Panc1 (cell line): ENCODE measurements at regions not wholly inside any gene's neighbourhood (a gene's known extent, or its start where the extent isn't known, plus 50 kb on each side); places are given as distances from the start of the nearest gene placed in this dataset.
"Not testable (repeated sequence)": the region's sequence is repeated elsewhere in the genome, so short reads cannot be mapped to it uniquely, and the experiment has no call there.

Experiments
- ATAC-seq: fragments of 200-7000 bp; cut with Tn5 transposase; 2 replicates; pipeline ENCODE4 v1.9.1; 2020; ENCODE audit warnings: mild to moderate bottlenecking, moderate library complexity
- BruUV-seq: library from RNA; stranded (reverse); fragments of 400-500 nt; replicated peaks from 2 replicates; lab custom pipeline; 2021; lab: Mats Ljungman, UMichigan
- CTCF ChIA-PET: fragments of 300-600 bp; sonication (Branson Sonifier 250); formaldehyde crosslinking; loops from one replicate; lab custom pipeline; 2022; ENCODE audit warnings: antibody characterized with exemption; lab: Charles Lee
- POLR2A ChIA-PET: fragments of 300-600 bp; sonication (Branson Sonifier 250); formaldehyde crosslinking; loops from one replicate; lab custom pipeline; 2022; ENCODE audit warnings: antibody characterized with exemption; lab: Charles Lee
- DNase-seq: peaks from one replicate; pipeline ENCODE4 v3.0.0-alpha.2; 2010; ENCODE audit warnings: low read depth, low spot score
- H3K27ac ChIP-seq: 2 replicates; pipeline ENCODE4 v1.5.1; 2011; ENCODE audit warnings: mild to moderate bottlenecking, low read length, inconsistent platforms
- H3K27me3 ChIP-seq: fragments of 200-500 bp; sonication (Bioruptor generic); 2 replicates; pipeline ENCODE4 v1.6.0; 2014; ENCODE audit warnings: low read length, inconsistent platforms; ENCODE audit not compliant: control insufficient read depth, insufficient read depth
- H3K36me3 ChIP-seq: fragments of 200-500 bp; sonication (Bioruptor generic); 2 replicates; pipeline ENCODE4 v1.5.1; 2014; ENCODE audit warnings: inconsistent platforms, mild to moderate bottlenecking, low read length, moderate library complexity; ENCODE audit not compliant: control insufficient read depth, insufficient read depth
- H3K4me1 ChIP-seq: 2 replicates; pipeline ENCODE4 v1.5.1; 2011; ENCODE audit warnings: inconsistent platforms, mild to moderate bottlenecking, low read length, moderate library complexity; ENCODE audit not compliant: control insufficient read depth, insufficient read depth
- H3K4me3 ChIP-seq, 2 experiments: 2 replicates each; pipeline ENCODE4 v1.5.1; 2011 to 2012; ENCODE audit warnings: low read depth in 2 of 2, low read length in 2 of 2, mild to moderate bottlenecking in 2 of 2, inconsistent platforms in 1 of 2, moderate library complexity in 1 of 2
- H3K9me3 ChIP-seq: fragments of 200-500 bp; sonication (Bioruptor generic); 2 replicates; pipeline ENCODE4 v1.5.1; 2014; ENCODE audit warnings: low read depth, mild to moderate bottlenecking, inconsistent platforms, low read length, moderate library complexity; ENCODE audit not compliant: control insufficient read depth, insufficient read depth
- POLR2AphosphoS5 ChIP-seq: IDR thresholded peaks from 2 replicates; pipeline ENCODE4 v1.6.1; 2012; ENCODE audit warnings: mild to moderate bottlenecking, low read depth, low read length, moderate library complexity
- SIN3A ChIP-seq: IDR thresholded peaks from 2 replicates; pipeline ENCODE4 v1.6.1; 2012; ENCODE audit warnings: low read depth, mild to moderate bottlenecking, low read length, moderate library complexity, borderline replicate concordance; ENCODE audit not compliant: insufficient read depth
- TCF7L2 ChIP-seq: IDR thresholded peaks from 2 replicates; pipeline ENCODE4 v1.6.1; 2011; ENCODE audit warnings: mild to moderate bottlenecking, low read depth, low read length, inconsistent platforms
- in situ Hi-C: cut with HindIII; loops from 2 replicates; pipeline ENCODE4 v1.10.0; 2016; ENCODE audit warnings: low sequenced_read_pairs, low pct_unique_long_range_greater_than_20kb
- intact Hi-C: fragments of 100-400 bp; cut with micrococcal nuclease; formaldehyde crosslinking; loops from one replicate; pipeline ENCODE4 v1.10.0; 2022; ENCODE audit not compliant: unreplicated experiment
- TF ChIP-seq, protein P1 (sequence below), 2 experiments: IDR thresholded peaks; 2 replicates each; pipeline ENCODE4 v1.6.1; 2011 to 2012; ENCODE audit warnings: low read depth in 2 of 2, control low read depth in 1 of 2, low read length in 1 of 2, mild to moderate bottlenecking in 1 of 2, moderate library complexity in 1 of 2; ENCODE audit not compliant: insufficient read depth in 1 of 2
- TF ChIP-seq, protein P2 (sequence below): fragments of 450-650 bp; IDR thresholded peaks from 2 replicates; pipeline ENCODE4 v1.5.1; 2017; ENCODE audit warnings: mild to moderate bottlenecking

GRCh38 chr12:131282292-131283080, 328.8 kb downstream of the ADGRD1 start:
- DNase-seq = no peak
- Histone ChIP-seq H3K27ac (no peak overlapping the region), H3K27me3 (peaks cover 2% of the 10 kb centered on the region), H3K4me3 (no peak overlapping the region), H3K9me3 (no peaks in the 10 kb centered on the region), H3K36me3 (no peaks in the 10 kb centered on the region), H3K4me1 (no peaks in the 10 kb centered on the region)
- ATAC-seq = no peak
- in situ Hi-C loops = no loop called here
- TF ChIP-seq POLR2AphosphoS5 (no peak), SIN3A (no peak), TCF7L2 (no peak)
- TF ChIP-seq, protein P1, sequence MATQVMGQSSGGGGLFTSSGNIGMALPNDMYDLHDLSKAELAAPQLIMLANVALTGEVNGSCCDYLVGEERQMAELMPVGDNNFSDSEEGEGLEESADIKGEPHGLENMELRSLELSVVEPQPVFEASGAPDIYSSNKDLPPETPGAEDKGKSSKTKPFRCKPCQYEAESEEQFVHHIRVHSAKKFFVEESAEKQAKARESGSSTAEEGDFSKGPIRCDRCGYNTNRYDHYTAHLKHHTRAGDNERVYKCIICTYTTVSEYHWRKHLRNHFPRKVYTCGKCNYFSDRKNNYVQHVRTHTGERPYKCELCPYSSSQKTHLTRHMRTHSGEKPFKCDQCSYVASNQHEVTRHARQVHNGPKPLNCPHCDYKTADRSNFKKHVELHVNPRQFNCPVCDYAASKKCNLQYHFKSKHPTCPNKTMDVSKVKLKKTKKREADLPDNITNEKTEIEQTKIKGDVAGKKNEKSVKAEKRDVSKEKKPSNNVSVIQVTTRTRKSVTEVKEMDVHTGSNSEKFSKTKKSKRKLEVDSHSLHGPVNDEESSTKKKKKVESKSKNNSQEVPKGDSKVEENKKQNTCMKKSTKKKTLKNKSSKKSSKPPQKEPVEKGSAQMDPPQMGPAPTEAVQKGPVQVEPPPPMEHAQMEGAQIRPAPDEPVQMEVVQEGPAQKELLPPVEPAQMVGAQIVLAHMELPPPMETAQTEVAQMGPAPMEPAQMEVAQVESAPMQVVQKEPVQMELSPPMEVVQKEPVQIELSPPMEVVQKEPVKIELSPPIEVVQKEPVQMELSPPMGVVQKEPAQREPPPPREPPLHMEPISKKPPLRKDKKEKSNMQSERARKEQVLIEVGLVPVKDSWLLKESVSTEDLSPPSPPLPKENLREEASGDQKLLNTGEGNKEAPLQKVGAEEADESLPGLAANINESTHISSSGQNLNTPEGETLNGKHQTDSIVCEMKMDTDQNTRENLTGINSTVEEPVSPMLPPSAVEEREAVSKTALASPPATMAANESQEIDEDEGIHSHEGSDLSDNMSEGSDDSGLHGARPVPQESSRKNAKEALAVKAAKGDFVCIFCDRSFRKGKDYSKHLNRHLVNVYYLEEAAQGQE (IDR thresholded peaks at IDR 0.05; ENCODE audit: insufficient read depth in 1 of 2, low read depth in 2 of 2, low read length in 1 of 2) = no peak
- TF ChIP-seq, protein P2, sequence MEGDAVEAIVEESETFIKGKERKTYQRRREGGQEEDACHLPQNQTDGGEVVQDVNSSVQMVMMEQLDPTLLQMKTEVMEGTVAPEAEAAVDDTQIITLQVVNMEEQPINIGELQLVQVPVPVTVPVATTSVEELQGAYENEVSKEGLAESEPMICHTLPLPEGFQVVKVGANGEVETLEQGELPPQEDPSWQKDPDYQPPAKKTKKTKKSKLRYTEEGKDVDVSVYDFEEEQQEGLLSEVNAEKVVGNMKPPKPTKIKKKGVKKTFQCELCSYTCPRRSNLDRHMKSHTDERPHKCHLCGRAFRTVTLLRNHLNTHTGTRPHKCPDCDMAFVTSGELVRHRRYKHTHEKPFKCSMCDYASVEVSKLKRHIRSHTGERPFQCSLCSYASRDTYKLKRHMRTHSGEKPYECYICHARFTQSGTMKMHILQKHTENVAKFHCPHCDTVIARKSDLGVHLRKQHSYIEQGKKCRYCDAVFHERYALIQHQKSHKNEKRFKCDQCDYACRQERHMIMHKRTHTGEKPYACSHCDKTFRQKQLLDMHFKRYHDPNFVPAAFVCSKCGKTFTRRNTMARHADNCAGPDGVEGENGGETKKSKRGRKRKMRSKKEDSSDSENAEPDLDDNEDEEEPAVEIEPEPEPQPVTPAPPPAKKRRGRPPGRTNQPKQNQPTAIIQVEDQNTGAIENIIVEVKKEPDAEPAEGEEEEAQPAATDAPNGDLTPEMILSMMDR = no peak
- POLR2A ChIA-PET = no interaction called here
- BruUV-seq = no TSS peak
- CTCF ChIA-PET = interaction anchor here (0.7 kb wide), 1 partner anchor 636 kb away, joined by 3 read pairs; no protein-coding TSS in a partner anchor
- intact Hi-C loops = no loop called here

GRCh38 chr12:131283191-131283861, 329.6 kb downstream of the ADGRD1 start:
- ATAC-seq = no peak
- POLR2A ChIA-PET = no interaction called here
- H3K9me3 ChIP-seq = no peaks in the 10 kb centered on the region
- CTCF ChIA-PET = no interaction called here
- in situ Hi-C loops (no loop called here), intact Hi-C loops (no loop called here)
- no peaks in the 10 kb centered on the region for H3K4me1 ChIP-seq
- TF ChIP-seq POLR2AphosphoS5 (no peak), TCF7L2 (no peak), SIN3A (no peak)
- TF ChIP-seq, protein P2 = no peak
- TF ChIP-seq, protein P1 (IDR thresholded peaks at IDR 0.05; ENCODE audit: insufficient read depth in 1 of 2, low read depth in 2 of 2, low read length in 1 of 2) = no peak
- H3K27ac ChIP-seq = no peak overlapping the region
- H3K4me3 ChIP-seq = no peak overlapping the region
- H3K27me3 ChIP-seq = peaks cover 2% of the 10 kb centered on the region
- H3K36me3 ChIP-seq = no peaks in the 10 kb centered on the region
- no peak for DNase-seq
- no TSS peak for BruUV-seq

- H3K4me1 ChIP-seq, in situ Hi-C loops, POLR2A ChIA-PET, H3K4me3 ChIP-seq, H3K27ac ChIP-seq, BruUV-seq, CTCF ChIA-PET, H3K9me3 ChIP-seq, DNase-seq, H3K36me3 ChIP-seq, intact Hi-C loops, ATAC-seq, H3K27me3 ChIP-seq: not testable (repeated sequence)
These were observed 330.4 kb downstream of the ADGRD1 start for GRCh38 chr12:131283862-131284825.
